ENCODE measurements at regions not wholly inside any gene's neighbourhood (a gene's known extent, or its start where the extent isn't known, plus 50 kb on each side); places are given as distances from the start of the nearest gene placed in this dataset.

DNA sequence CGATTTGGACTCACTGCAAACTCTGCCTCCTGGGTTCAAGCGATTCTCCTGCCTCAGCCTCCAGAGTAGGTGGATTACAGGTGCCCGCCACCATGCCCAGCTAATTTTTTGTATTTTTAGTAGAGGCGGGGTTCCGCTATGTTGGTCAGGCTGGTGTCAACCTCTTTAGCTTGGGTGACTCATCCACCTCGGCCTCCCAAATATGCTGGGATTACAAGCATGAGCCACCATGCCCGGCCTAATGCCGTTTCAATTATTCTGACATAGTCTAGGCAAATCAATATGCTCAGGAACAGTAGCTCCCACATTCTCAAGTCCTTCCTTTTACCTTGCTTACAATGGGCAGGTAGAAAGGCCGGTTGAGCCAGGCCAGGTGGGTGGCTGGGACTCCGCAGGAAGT, 82.0 kb upstream of the EEA1 start:
- DNase-seq (ENCODE audit: low read depth in 2 of 2): peak in 1 of 2 donors; percentile 62

DNA sequence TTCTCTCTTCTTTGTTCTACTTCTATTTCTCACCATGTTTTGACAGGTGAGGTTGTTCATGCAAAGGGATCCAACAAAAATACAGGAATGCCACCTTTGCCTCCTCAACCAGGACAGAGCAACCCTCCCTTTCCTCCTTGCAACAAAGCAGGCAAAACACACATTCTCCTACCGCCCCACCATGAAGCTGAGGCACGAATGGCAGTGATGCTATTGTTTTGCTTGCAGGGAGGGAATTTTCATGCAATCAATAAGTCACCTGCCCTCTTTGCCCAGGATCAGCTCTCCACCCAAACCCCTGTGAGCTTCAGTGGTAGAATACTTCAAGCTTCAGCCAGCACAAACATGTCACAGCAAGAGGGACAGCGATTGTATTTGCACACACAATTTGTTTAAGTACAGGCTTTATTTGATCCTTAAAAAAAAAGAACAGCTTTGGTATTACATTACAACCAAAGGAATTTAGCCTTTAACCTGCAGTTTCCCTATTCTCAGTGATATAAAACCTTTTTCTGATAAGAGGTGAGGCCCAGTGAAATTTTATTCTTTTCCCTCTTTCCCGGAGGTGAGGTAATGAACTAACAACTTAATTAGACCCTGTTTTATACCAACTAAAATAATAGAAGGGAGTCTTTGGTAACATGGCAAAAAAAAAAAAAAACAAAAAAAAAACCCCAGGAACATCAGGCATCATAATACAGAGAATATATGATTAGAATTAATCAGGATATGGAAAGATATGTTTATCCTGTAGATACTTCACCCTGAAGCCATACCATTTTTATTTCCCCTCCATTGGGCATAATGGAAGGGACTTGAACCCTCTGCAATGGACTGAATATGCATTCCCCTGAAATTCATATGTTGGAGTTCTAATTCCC, 87.0 kb upstream of the EEA1 start:
- DNase-seq (ENCODE audit: low read depth in 2 of 2): peak; percentile 90 to 96

DNA sequence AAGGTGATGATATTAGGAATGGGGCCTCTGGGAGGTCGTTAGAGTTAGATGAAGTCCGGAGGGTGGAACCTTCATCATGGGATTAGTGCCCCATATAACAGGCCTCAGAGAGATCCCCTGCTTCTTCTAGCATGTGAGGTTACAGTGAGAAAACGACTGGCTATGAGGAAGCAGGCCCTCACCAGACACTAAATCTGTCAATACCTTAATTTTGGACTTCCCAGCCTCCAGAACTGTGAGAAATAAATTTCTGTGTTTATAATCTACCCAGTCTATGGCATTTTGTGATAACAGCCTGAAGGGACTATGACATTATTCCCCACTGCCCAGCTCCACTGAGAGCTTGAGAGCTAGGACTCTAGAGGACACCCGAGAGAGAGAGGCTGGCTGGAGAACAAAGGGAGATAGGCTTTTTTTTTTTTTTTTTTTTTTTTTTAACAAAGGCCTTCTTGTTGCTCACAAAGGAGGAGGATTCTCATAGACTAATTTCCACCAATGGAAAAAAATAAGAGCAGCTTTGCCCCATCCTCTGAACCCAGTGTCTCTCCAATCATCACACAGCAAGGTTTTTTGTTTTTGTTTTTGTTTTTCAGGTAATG, 87.8 kb upstream of the EEA1 start:
- DNase-seq (ENCODE audit: low read depth in 2 of 2): peak in 1 of 2 donors; percentile 87

DNA sequence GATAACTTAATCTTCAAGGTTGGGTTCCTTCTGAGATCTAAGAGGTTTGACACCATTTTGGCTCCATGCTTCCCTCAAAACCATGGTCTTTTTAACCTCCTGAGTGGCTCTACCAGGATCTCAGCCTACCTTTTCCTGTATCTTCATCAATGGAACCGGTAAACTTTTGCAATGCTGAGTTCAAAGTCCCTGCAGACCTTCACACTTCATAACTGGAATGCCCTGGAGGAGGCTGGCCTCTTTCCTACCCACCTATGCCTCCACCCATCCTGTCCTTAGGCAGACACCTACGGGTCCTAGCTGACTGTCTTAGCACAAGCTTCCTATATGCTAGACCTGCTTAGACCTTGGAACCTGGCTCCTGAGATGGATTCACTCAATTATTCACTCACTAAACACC, 89.5 kb upstream of the EEA1 start:
- DNase-seq (ENCODE audit: low read depth in 2 of 2): no peak

DNA sequence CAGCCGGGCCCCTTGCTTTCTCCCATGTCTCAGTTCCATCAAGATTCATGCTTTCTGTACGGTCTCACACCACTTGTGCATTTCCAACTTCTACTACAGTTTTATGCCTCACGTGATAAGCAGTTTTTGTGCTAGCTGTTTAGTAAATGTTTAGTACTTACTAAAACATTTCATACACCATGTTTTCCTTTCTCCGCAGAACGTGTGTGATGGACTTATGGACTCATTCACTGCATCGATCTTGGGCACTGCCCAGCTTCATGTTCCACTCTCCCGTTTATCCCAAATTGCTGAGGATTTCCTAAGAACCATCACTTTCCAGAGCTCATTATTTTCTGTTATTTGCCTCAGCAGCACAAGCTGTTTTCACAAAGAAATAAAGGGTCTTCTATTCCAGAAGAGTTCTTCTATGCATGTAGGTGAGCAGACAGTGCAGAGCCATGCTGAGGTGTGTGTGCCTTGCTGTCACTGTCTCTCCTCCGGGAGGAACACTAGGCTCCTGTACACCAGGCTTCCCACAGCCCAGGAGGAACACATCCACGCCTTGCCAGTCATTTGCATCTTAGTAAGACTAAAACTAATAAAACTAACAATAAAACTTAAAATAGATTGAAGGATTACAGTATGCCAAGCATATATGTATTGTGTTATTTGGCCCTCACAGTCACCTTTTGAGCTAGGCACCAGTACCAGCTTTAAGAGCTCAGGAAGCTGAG, 90.3 kb upstream of the EEA1 start:
- no peak for DNase-seq (ENCODE audit: low read depth in 2 of 2)

DNA sequence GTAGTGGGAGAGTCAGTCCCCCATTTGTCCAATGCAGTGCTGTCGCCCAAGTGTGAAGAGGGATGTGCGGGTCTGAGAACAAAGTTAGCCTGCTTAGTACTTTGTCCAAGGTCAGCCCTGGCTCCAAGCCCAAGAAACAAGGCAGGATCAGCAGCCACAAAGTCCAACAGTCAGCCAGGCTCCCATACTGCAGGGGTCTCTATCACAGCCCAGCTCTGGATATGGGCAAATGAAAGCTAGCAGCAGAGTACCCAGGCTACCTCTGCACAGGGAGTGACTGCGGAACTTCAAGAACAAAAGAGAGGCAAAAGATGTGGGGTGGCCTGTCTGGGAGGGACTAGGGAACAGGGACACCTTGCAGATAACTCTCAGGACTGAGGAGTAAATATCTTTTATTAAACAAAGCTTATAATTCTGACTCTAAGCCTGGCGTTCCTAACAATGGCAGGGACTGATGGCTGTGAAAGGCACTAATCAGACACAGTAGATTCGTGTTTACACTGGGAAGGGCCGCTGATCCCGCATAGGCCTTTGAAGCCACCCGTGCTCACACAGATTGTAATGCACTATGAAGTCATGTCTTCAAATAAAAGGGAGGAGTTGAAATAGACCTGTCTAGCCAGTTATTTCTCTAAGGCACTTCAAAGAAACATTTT, 91.0 kb upstream of the EEA1 start:
- peak in 1 of 2 donors; percentile 28 for DNase-seq (ENCODE audit: low read depth in 2 of 2)

DNA sequence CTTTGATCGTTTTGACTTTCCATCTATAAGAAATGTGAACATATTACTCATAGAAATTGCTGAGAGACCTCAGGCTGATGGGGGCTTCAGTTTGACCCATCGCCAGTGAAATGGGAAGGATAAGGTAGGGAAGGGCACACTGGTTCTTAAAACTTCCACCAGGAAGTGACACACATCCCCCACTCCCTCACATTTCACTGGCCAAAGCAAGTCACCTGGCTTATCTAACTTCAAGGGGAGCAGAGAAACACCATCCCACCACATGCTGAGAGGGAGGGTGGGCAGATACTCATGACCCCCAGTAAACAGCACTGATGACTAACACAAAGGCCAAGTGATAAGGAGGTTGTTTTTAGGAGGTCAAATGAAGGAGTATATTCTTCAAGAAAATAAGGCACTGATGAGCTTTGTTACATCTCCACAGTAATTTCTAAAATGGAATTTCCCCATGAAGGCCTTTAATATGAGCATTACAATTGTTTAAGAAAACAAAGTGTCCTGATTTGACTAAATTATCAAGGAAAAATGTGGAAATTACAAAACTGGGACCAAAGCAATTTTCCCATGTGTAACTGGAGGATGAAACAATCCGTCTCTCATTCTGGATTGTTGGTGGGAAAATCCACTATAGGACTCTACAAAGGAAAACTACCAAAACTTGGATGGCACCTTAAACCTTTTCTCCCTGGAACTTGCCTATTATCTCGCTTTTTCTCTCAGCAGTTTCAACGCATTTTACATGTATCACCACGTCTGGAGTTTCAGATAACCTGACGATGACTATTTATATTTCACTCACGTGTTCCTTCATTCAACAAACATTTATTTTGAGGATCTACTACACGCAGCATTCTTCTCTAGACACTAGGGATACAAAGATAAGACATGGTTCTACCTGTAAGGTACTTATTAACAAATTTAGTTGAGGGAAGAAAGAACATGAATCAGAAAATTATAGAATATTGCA, 91.8 kb upstream of the EEA1 start:
- peak in 1 of 2 donors; percentile 29 for DNase-seq (ENCODE audit: low read depth in 2 of 2)

DNA sequence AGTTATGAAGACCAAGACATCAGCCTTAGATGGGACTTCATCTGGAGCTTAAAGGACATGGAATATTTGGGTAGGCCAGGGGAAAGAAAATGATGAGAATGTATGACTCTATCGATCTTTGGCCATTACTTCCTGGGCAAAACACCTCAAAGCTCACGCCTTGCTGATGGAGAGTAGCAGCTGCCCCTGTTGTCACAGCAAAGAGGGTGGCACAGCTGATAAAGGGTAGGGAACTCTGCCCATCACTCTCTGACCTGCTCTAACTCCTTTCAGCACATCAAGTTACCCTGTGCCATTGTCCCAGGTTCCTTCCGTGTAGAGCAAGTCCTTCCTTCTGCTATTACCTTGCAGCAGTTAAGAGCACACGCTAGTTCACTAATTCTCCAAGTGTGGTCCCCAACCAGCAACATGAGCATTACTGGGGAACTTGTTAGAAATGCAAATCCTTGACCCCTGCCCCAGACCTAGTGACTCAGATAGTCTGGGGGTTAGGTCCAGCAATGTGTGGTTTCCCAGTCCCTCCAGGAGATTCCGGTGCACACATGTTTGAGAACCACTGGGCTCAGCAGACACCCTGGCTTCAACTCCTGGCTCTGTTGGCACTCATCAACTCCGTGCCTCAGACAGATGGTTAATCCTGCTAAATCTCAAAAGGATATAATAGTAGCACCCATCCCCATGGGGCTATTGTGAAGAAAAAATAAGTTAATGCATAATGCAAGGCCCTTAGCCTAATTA, 93.7 kb upstream of the EEA1 start:
- DNase-seq (ENCODE audit: low read depth in 2 of 2): no peak

DNA sequence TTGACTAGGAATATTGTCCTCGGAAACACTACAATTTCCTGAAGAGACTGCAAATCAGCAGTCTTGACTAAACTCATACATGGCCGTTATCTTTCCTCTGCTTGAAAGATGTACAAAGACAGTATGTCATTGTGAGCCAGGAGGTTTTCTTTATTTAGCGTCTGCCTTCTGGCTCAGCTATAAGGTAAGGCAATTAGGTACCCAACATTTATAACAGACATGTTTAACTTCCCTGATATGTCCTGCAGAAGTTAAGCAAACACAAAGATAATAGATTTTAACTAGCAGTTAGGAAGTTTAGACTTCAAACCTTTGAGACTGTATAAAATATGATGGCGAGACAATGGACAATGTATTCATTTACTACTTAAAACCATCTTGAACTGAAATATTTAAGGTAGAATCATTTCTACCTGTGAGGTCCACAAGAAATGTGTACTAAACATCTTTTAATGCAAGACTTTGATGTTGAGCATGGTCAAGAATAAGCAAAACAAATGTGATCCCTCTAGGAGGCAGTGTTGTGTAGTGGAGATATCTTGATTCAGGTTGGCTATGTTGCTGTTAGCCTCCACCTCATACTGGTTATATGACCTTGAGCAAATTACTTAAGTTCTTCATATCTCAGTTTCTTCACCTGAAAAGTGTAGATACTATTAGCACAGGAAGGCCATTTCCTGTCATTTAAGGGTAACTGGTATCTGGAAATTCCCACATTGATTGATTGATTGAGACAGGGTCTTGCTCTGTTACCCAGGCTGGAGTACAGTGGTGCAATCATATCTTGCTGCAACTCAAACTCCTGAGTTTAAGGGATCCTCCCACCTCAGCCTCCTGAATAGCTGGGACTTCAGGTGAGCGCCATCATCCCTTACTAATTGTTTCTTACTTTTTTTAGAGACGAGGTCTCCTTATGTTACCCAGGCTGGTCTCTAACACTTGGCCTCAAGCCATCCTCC, 96.3 kb upstream of the EEA1 start:
- DNase-seq (ENCODE audit: low read depth in 2 of 2): peak in 1 of 2 donors; percentile 84

DNA sequence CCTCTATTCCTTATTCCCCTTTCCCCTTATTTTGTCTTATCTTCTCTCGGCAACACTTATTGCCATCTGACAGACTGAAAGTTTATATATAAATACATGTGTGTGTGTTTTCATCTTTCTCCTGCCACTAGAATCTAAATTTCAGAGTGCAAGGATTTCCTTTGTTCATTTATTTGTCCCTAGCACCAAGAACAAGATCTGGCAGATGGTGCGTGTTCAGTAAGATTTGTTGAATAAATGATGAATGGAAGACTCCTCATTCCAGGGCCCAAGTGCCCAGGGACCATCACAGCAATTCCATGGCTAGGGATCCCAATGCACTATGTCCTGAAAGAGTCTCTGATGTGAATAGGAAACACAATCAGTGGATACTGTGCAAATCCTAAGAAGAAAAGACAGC, 97.9 kb upstream of the EEA1 start:
- DNase-seq (ENCODE audit: low read depth in 2 of 2): no peak

DNA sequence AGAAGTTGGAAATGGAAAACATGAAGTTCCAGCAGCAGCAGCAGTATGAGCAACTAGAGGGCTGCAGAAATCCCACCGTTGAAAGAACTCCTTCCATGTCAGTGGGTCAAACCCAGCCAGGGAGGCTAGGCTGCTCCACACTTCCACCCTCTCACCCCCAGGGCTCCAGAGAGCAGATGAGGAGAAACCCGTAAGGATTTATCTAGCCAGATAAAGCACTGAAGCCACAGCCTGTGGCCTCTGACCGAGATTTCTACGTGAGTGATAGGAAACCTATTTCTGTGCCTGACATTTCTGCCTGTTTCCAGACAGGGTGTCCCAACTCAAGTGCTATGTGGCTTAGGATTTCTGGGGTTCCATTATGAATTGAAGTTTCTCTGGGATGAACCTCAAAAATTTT, 100.0 kb upstream of the EEA1 start:
- no peak for DNase-seq (ENCODE audit: low read depth in 2 of 2)

DNA sequence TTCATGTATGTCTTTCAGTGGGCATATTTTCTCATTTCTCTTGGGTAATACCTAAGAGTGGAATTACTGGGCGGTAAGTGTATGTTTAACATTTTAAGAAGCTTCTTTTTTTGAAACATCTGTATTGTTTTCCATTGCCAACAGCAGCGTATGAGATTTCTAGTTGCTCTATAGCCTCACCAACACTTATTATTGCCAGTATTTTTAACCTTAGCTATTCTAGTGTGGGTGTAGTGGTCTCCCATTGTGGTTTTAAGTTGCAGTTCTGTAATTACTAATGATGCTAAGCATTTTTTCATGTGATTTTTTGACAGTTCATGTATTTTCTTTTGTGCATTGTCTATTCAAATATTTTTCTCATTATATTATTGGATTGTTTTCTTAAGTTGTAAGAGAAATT, 101.9 kb upstream of the EEA1 start:
- DNase-seq (ENCODE audit: low read depth in 2 of 2): no peak

DNA sequence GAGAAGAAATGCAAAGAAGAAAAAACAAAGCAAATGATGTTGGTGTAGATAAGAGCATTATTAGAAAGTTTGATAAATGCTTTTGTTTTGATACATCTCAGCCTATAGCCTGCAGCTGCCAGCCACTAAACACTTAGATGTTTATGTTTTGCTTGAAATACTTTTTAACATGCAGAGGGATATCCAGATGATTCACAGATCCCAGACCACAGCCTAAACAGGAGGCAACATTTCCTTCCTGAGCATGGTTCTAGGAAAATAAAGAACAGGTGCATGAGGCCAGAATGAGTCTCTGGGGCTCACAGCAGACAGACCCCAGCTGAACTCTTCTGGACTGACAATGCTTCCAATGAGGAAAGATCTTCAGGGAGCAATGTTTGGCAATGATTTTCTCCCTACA, 103.7 kb upstream of the EEA1 start:
- peak; percentile 87 to 98 for DNase-seq (ENCODE audit: low read depth in 2 of 2)

DNA sequence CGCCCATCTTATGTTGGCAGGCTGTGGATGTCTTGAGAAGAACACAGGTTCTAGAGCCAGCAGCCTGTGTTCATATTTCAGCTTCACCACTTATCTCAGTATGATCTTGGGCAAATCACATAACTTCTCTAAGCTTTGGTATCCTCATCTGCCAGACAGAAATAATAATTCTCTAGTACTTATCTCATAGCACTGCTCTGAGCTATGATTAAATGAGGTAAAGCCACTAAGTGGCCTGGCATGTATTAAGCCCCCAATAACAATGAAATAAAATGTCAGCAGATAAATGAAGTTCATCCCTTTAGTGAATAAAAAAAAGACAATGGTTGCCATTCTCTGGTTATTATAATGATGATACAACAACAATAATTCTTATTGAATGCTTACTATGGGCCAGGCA, 104.9 kb upstream of the EEA1 start:
- DNase-seq (ENCODE audit: low read depth in 2 of 2): no peak

DNA sequence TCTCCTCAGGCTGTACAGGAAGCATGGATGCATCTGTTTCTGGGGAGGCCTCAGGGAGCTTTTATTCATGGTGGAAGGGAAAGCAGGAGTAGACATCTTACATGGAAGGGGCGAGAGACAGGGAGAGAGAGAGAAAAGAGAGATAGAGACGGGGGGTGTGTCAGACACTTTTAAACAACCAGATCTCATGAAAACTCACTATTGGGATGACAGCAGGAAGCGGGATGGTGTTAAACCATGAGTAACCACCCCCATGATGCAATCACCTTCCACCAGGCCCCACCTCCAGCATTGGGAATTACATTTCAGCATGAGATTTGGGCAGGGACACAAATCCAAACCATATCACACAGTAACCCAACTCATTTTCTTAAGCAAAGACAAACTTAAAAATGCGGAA, 110.0 kb upstream of the EEA1 start:
- DNase-seq (ENCODE audit: low read depth in 2 of 2): no peak

DNA sequence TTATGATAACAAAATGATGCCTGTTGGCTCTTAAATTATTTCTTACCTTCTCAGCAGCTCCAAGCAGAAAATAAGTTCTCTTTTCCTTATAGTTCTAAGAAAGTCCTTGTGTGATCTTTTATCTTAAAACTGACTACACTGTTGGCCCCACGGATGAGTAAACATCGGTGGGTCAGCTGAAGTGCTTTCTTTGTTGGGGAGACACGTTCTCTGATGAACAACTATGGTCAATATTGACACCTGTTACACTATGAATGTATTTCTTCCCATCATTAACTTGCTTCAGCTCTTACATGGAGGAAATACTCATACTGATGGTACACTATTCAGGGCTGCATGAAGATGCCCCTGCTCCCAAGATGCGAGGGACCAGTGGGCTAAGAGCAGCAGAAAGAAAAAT, 110.8 kb upstream of the EEA1 start:
- no peak for DNase-seq (ENCODE audit: low read depth in 2 of 2)

DNA sequence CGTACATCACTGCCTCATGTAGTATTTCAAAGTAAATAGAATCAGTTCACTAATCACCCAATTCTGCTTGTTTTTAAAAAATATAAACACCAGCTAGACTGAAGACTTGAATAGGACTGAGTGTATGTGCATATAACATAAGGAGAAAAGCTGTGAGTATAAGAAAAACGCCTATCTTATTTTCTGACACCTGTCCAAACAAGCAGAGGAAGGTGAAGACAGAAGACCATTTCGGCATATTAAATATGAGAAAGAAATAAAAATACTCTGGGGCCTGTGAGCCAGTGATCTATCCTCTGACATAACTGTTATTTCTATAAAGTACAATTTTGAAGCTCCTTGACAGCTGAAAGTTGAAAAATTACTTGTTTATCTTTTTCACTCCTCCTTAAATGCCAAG, 111.3 kb upstream of the EEA1 start:
- DNase-seq (ENCODE audit: low read depth in 2 of 2): no peak

DNA sequence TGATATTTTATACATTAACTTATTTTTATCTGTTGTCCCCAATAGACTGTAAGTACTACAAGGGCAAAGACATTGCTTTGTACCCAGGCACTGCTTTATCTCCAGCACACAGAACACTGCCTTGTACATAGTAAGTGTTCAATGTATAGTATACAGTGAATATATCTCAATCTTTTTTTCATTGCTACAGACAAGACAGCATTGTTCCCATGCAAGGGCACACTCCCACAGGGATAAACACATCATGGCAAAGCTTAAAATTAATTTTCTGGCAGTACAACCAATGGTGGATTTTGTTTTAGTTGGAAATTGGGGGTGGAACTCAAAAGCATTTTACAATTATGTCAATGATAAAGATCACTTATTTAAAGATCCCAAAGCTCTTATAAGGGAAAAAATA, 112.3 kb upstream of the EEA1 start:
- no peak for DNase-seq (ENCODE audit: low read depth in 2 of 2)

DNA sequence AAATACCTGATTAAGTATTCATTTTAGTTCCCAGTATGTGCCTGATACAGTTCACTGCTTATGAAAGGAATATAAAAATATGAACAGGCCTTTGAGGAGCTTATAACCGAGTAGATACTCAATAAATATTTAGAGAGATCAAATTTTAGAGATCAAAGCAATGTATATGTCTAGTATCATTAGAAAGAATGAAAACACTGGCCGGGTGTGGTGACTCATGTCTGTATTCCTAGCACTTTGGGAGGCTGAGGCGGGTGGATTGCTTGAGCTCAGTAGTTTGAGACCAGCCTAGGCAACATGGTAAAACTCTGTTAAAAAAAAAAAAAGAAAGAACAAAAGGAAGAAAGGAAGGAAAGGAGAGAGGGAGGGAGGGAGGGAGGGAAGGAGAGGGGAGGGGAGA, 113.2 kb upstream of the EEA1 start:
- DNase-seq (ENCODE audit: low read depth in 2 of 2): no peak
